ENCODE measurements at regions not wholly inside any gene's neighbourhood (a gene's known extent, or its start where the extent isn't known, plus 50 kb on each side); places are given as distances from the start of the nearest gene placed in this dataset.

- H3K4me3 ChIP-seq (ENCODE audit: insufficient read depth, low read depth, low read length), result no peak overlapping the region
- no peaks in the 10 kb centered on the region for H3K27me3 ChIP-seq (ENCODE audit: control insufficient read depth, insufficient read depth, low read length)
- no peak for DNase-seq
- H3K36me3 ChIP-seq (replicated peaks; ENCODE audit: control insufficient read depth, insufficient read depth, low read length), result no peaks in the 10 kb centered on the region
These were observed 270.6 kb downstream of the SLITRK6 start for GRCh38 chr13:85528491-85529217.

GRCh38 chr13:85527316-85527715 is 271.9 kb downstream of the SLITRK6 start:
- Histone ChIP-seq H3K4me3 (ENCODE audit: insufficient read depth, low read depth, low read length) (no peak overlapping the region), H3K27me3 (ENCODE audit: control insufficient read depth, insufficient read depth, low read length) (no peaks in the 10 kb centered on the region), H3K36me3 (replicated peaks; ENCODE audit: control insufficient read depth, insufficient read depth, low read length) (no peaks in the 10 kb centered on the region)
- no peak for DNase-seq

- no peak for DNase-seq
- no peaks in the 10 kb centered on the region for H3K36me3 ChIP-seq (replicated peaks; ENCODE audit: control insufficient read depth, insufficient read depth, low read length)
These were observed 273.8 kb downstream of the SLITRK6 start for GRCh38 chr13:85525411-85525810.

GRCh38 chr13:85521657-85522056 is 277.6 kb downstream of the SLITRK6 start:
- Histone ChIP-seq H3K36me3 (replicated peaks; ENCODE audit: control insufficient read depth, insufficient read depth, low read length) (no peaks in the 10 kb centered on the region), H3K4me3 (ENCODE audit: insufficient read depth, low read depth, low read length) (no peak overlapping the region), H3K27me3 (ENCODE audit: control insufficient read depth, insufficient read depth, low read length) (no peaks in the 10 kb centered on the region)
- DNase-seq, result no peak

More at GRCh38 chr13:85525411-85525810, 273.8 kb downstream of the SLITRK6 start:
- Histone ChIP-seq H3K4me3 (ENCODE audit: insufficient read depth, low read depth, low read length) (no peak overlapping the region), H3K27me3 (ENCODE audit: control insufficient read depth, insufficient read depth, low read length) (no peaks in the 10 kb centered on the region)

- H3K27me3 ChIP-seq (ENCODE audit: control insufficient read depth, insufficient read depth, low read length), result no peaks in the 10 kb centered on the region
- H3K4me3 ChIP-seq (ENCODE audit: insufficient read depth, low read depth, low read length), result no peak overlapping the region
- no peaks in the 10 kb centered on the region for H3K36me3 ChIP-seq (replicated peaks; ENCODE audit: control insufficient read depth, insufficient read depth, low read length)
- no peak for DNase-seq
These were observed 278.8 kb downstream of the SLITRK6 start for GRCh38 chr13:85520445-85520844.

GRCh38 chr13:85519363-85519762 is 279.9 kb downstream of the SLITRK6 start:
- DNase-seq, result no peak
- H3K27me3 ChIP-seq (ENCODE audit: control insufficient read depth, insufficient read depth, low read length), result no peaks in the 10 kb centered on the region
- no peaks in the 10 kb centered on the region for H3K36me3 ChIP-seq (replicated peaks; ENCODE audit: control insufficient read depth, insufficient read depth, low read length)
- H3K4me3 ChIP-seq (ENCODE audit: insufficient read depth, low read depth, low read length), result no peak overlapping the region

- DNase-seq, result no peak
- H3K36me3 ChIP-seq (replicated peaks; ENCODE audit: control insufficient read depth, insufficient read depth, low read length), result no peaks in the 10 kb centered on the region
- H3K27me3 ChIP-seq (ENCODE audit: control insufficient read depth, insufficient read depth, low read length), result no peaks in the 10 kb centered on the region
- no peak overlapping the region for H3K4me3 ChIP-seq (ENCODE audit: insufficient read depth, low read depth, low read length)
These were observed 286.8 kb downstream of the SLITRK6 start for GRCh38 chr13:85512421-85512820.

GRCh38 chr13:85509512-85509911 is 289.7 kb downstream of the SLITRK6 start:
- DNase-seq, result no peak
- H3K4me3 ChIP-seq (ENCODE audit: insufficient read depth, low read depth, low read length), result no peak overlapping the region
- no peaks in the 10 kb centered on the region for H3K36me3 ChIP-seq (replicated peaks; ENCODE audit: control insufficient read depth, insufficient read depth, low read length)
- H3K27me3 ChIP-seq (ENCODE audit: control insufficient read depth, insufficient read depth, low read length), result no peaks in the 10 kb centered on the region

GRCh38 chr13:85508683-85509329 is 290.4 kb downstream of the SLITRK6 start:
- Histone ChIP-seq H3K36me3 (replicated peaks; ENCODE audit: control insufficient read depth, insufficient read depth, low read length) (no peaks in the 10 kb centered on the region), H3K4me3 (ENCODE audit: insufficient read depth, low read depth, low read length) (no peak overlapping the region), H3K27me3 (ENCODE audit: control insufficient read depth, insufficient read depth, low read length) (no peaks in the 10 kb centered on the region)
- DNase-seq, result no peak

- DNase-seq, result no peak
- Histone ChIP-seq H3K36me3 (replicated peaks; ENCODE audit: control insufficient read depth, insufficient read depth, low read length) (no peaks in the 10 kb centered on the region), H3K27me3 (ENCODE audit: control insufficient read depth, insufficient read depth, low read length) (no peaks in the 10 kb centered on the region), H3K4me3 (ENCODE audit: insufficient read depth, low read depth, low read length) (no peak overlapping the region)
These were observed 295.4 kb downstream of the SLITRK6 start for GRCh38 chr13:85503797-85504196.

- no peaks in the 10 kb centered on the region for H3K27me3 ChIP-seq (ENCODE audit: control insufficient read depth, insufficient read depth, low read length)
- H3K4me3 ChIP-seq (ENCODE audit: insufficient read depth, low read depth, low read length), result no peak overlapping the region
- DNase-seq, result no peak
- H3K36me3 ChIP-seq (replicated peaks; ENCODE audit: control insufficient read depth, insufficient read depth, low read length), result no peaks in the 10 kb centered on the region
These were observed 297.6 kb downstream of the SLITRK6 start for GRCh38 chr13:85501616-85502015.

- H3K27me3 ChIP-seq (ENCODE audit: control insufficient read depth, insufficient read depth, low read length), result no peaks in the 10 kb centered on the region
- no peak overlapping the region for H3K4me3 ChIP-seq (ENCODE audit: insufficient read depth, low read depth, low read length)
- DNase-seq, result no peak
- H3K36me3 ChIP-seq (replicated peaks; ENCODE audit: control insufficient read depth, insufficient read depth, low read length), result no peaks in the 10 kb centered on the region
These were observed 298.4 kb downstream of the SLITRK6 start for GRCh38 chr13:85500696-85501256.

- DNase-seq, result no peak
- H3K36me3 ChIP-seq (replicated peaks; ENCODE audit: control insufficient read depth, insufficient read depth, low read length), result no peaks in the 10 kb centered on the region
- H3K4me3 ChIP-seq (ENCODE audit: insufficient read depth, low read depth, low read length), result no peak overlapping the region
- H3K27me3 ChIP-seq (ENCODE audit: control insufficient read depth, insufficient read depth, low read length), result no peaks in the 10 kb centered on the region
These were observed 300.4 kb downstream of the SLITRK6 start for GRCh38 chr13:85498774-85499173.

- Histone ChIP-seq H3K4me3 (ENCODE audit: insufficient read depth, low read depth, low read length) (no peak overlapping the region), H3K36me3 (replicated peaks; ENCODE audit: control insufficient read depth, insufficient read depth, low read length) (no peaks in the 10 kb centered on the region), H3K27me3 (ENCODE audit: control insufficient read depth, insufficient read depth, low read length) (no peaks in the 10 kb centered on the region)
- DNase-seq, result no peak
These were observed 301.6 kb downstream of the SLITRK6 start for GRCh38 chr13:85497652-85498051.

GRCh38 chr13:85492283-85492682 is 306.9 kb downstream of the SLITRK6 start:
- Histone ChIP-seq H3K36me3 (replicated peaks; ENCODE audit: control insufficient read depth, insufficient read depth, low read length) (no peaks in the 10 kb centered on the region), H3K27me3 (ENCODE audit: control insufficient read depth, insufficient read depth, low read length) (no peaks in the 10 kb centered on the region), H3K4me3 (ENCODE audit: insufficient read depth, low read depth, low read length) (no peak overlapping the region)
- DNase-seq, result no peak
